Activated CD8-positive, alpha-beta memory T cell treated with anti-CD3 and anti-CD28 coated beads, Interleukin-2, amount 50 U/mL, for 4 hours (primary cell): ENCODE measurements at regions not wholly inside any gene's neighbourhood (a gene's known extent, or its start where the extent isn't known, plus 50 kb on each side); places are given as distances from the start of the nearest gene placed in this dataset.
"Not testable (repeated sequence)": the region's sequence is repeated elsewhere in the genome, so short reads cannot be mapped to it uniquely, and the experiment has no call there.

Experiments
- DNase-seq: peaks from one replicate; pipeline ENCODE4 v3.0.0-alpha.2; 2020

- not testable (repeated sequence) for DNase-seq
These were observed 873.8 kb downstream of the PCDH17 start for GRCh38 chr13:58505262-58505920.

- DNase-seq = no peak
These were observed 896.8 kb downstream of the PCDH17 start for GRCh38 chr13:58528351-58528750.

DNA sequence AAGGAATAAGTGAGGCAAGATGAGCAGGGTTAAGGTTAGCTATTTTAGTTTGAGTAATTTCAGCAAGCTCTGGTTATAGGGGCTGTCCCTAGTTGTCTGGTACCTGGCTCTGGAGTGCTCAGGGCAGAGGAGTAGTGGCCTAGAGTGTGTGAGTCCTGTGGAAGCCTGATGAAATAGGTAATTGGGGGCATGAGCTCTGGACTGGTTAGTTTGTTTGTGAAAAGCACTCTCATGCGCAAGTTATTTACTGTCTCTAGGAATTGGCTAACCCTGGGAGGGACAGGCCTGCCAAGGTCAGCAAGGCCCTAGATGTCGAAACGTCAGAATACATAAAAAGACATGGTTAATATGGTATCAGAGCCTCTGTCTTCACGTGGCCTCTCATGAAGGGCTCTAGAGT is 900.1 kb downstream of the PCDH17 start:
- no peak for DNase-seq

- DNase-seq = no peak
These were observed 911.0 kb downstream of the PCDH17 start for GRCh38 chr13:58542530-58542929.

DNA sequence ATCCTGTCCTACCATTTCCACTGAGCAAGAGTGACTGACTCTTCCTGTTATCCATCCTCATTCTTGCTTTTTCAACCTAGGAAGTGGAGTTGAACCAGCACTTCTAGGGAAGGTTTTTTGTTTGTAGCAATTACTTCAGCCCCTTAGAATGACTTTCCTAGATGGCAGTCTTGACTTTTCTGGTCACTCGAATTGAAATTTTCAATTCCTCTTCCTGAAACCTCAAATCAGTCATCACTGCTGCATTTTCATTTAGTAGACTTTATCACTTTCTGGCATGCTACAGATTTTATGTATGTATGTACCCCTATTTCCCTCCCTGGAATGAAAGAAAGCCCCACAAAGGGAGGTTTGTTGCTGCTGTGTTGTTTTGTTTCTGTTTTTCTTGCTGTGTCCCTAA is 915.9 kb downstream of the PCDH17 start:
- DNase-seq = no peak

- no peak for DNase-seq
These were observed 934.6 kb downstream of the PCDH17 start for GRCh38 chr13:58566176-58566575.

- DNase-seq = no peak
These were observed 942.2 kb downstream of the PCDH17 start for GRCh38 chr13:58573743-58574142.

DNA sequence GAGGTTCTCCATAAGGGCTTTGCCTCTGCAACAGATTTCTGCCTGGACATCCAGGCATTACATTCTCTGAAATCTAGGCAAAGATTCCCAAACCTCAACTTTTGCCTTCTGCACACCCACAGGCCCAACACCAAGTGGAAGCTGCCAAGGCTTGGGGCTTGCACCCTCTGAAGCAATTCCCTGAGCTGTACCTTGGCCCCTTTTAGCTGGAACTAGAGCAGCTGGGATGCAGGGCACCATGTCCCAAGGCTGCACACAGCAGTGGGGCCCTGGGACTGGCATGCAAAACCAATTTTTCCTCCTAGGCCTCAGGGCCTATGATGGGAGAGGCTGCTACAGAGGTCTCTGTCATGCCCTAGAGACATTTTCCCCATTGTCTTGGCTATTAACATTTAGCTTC is 943.2 kb downstream of the PCDH17 start:
- DNase-seq = no peak

- no peak for DNase-seq
These were observed 947.9 kb downstream of the PCDH17 start for GRCh38 chr13:58579468-58579867.

DNA sequence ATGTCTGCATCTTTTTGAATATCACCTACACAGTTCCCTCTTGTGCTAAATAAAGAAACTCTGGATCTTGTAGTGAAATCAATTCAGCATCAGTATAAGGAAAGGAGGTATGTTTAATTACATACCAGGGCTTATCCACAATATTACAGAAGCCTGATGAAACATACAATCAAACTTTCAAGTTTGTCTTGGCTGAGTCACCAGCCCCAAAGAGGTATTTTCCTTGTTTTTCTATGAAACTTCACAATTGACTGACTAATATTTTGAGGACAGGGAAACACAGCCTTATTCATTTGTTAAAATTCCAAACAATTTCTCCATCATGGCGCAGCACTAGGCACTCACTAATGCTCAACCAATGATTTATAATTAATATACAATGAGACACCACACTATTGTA is 952.4 kb downstream of the PCDH17 start:
- no peak for DNase-seq

GRCh38 chr13:58584610-58585009 is 953.1 kb downstream of the PCDH17 start:
- DNase-seq = no peak

GRCh38 chr13:58587183-58587582 is 955.6 kb downstream of the PCDH17 start:
- no peak for DNase-seq

DNA sequence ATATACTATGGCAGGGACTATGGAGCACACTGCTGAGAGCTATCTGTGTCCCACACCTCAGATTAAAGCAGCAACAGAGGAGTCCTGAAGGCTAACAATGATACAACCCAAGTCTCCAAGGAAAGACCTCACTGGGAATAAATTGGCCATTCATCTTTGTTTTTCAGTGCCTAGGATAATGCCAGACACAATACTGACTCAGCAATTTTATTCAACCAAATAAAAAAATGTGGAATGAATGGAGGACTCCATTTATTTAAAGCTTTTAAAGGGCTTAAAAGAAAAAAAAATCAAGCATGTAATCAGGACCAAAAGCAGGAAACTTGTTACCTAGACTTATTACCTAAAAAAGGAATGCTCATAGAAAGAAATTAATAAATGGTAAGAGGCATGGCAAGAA is 960.5 kb downstream of the PCDH17 start:
- DNase-seq = no peak

DNA sequence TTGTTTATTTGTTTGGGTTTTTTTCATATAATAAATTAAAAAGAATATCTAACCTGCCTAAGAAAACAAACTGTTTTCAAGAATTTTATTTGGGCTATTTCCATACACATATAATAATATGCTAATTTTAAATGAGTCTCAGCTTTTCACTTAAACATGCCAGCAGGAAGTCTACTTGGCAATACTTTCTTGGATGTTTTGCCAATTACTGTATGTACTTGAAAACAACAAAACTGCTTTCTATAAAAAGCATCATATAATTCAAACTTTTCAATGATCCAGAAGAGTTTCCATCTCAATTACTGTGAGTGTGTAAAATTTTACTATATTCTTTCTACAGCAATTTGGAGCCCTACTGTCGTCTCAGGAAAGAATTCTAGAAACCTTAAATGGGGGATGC is 961.2 kb downstream of the PCDH17 start:
- no peak for DNase-seq

GRCh38 chr13:58594747-58595600 is 963.4 kb downstream of the PCDH17 start:
- DNase-seq = no peak

DNA sequence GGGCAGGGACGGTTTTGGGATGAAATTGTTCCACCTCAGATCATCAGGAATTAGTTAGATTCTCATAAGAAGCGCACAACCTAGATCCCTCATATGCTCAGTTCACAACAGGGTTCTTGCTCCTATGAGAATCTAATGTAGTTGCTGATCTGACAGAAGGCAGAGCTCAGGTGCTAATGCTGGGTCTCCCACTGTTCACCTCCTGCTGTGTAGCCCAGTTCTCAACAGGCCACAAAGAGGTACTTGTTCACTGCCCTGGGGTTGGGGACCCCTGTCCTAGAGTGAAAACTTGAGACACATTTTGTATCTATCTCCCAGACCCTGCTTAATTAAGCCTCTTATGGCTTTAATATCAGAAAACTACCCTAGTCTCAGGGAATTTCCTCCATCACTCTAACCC is 966.0 kb downstream of the PCDH17 start:
- DNase-seq = no peak

DNA sequence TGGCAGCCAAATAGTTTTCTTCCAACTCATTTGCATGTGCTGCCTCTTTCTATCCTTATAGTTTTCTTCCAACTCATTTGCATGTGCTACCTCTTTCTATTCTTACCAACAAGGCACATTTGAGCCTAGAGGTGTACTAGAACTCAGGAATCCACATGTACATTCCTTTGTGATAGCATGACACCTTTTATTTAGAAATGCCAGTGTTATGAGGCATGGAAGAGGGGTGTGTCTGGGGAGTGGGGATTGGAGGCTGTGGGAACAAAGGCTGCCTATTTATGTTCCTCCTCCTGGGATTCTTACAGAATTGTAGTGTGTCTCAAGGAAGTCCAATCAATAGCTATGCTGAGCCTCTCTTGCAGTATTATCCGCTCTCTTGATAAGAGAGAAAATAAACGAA is 966.7 kb downstream of the PCDH17 start:
- DNase-seq = no peak

DNA sequence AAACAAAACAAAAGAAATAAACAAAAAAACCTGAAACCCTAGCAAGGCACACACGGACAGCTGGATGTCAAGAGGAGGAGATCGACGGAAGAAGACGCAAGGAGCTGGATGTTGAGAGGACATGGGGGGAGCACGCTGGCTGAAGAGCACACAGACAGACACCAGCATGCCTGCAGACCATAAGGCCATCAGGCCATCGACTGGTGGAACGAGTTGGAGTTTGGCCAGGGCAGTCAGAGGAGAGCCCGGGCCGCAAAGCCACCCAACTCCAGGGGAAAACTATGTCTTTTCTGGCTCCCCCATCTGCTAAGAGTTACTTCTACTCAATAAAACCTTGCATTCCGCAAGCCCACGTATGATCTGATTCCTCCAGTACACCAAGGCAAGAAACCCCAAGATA is 979.6 kb downstream of the PCDH17 start:
- DNase-seq = no peak

- no peak for DNase-seq
These were observed 986.5 kb downstream of the PCDH17 start for GRCh38 chr13:58617880-58618665.

GRCh38 chr13:58619396-58620113 is 988.0 kb downstream of the PCDH17 start:
- no peak for DNase-seq

DNA sequence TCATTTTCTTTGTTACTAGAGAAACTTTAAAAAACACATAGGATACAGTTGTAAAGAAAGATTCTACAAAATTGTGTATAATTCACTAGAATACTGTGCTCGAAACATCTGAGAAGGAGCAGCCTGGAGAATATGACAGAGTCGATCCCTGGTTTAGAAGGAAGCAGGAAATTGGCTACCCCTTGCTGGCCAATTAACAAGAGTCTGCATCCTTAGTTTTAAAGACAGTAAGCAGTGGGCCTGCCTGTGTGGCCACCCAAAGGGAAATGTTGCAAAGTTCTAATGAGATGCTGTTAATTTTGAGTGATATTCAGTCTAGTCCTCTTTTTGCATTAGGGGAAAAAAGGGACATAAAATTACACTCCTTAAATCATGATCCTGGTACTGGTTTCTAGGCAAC is 988.6 kb downstream of the PCDH17 start:
- DNase-seq = no peak

GRCh38 chr13:58625703-58626389 is 994.3 kb downstream of the PCDH17 start:
- DNase-seq = no peak
